ENCODE measurements at regions not wholly inside any gene's neighbourhood (a gene's known extent, or its start where the extent isn't known, plus 50 kb on each side); places are given as distances from the start of the nearest gene placed in this dataset.

- no peak overlapping the region for H3K27ac ChIP-seq
- no peak for TF ChIP-seq CTCF (IDR thresholded peaks at IDR 0.05)
- DNase-seq: no peak
Observed at GRCh38 chr15:85929786-85930185, 135.1 kb upstream of the KLHL25 start.

GRCh38 chr15:85932391-85932790 lies 137.7 kb upstream of the KLHL25 start:
- no peak for TF ChIP-seq CTCF (IDR thresholded peaks at IDR 0.05)
- Histone ChIP-seq H3K27ac (no peak overlapping the region), H3K9me3 (no peaks in the 10 kb centered on the region), H3K27me3 (peaks cover 0 to 5% of the 10 kb centered on the region in 2 donors), H3K4me3 (no peak overlapping the region), H3K4me1 (no peaks in the 10 kb centered on the region), H3K36me3 (no peaks in the 10 kb centered on the region)
- intact Hi-C loops (cut with DNase I; ENCODE audit: low total_unique reads): no loop called here
- no peak for DNase-seq

More at GRCh38 chr15:85929786-85930185, 135.1 kb upstream of the KLHL25 start:
- intact Hi-C loops (cut with DNase I; ENCODE audit: low total_unique reads): no loop called here
- no peaks in the 10 kb centered on the region for H3K9me3 ChIP-seq
- H3K4me3 ChIP-seq: no peak overlapping the region
- H3K4me1 ChIP-seq: no peaks in the 10 kb centered on the region
- H3K27me3 ChIP-seq: peaks cover 0 to 5% of the 10 kb centered on the region in 2 donors
- no peaks in the 10 kb centered on the region for H3K36me3 ChIP-seq

DNA sequence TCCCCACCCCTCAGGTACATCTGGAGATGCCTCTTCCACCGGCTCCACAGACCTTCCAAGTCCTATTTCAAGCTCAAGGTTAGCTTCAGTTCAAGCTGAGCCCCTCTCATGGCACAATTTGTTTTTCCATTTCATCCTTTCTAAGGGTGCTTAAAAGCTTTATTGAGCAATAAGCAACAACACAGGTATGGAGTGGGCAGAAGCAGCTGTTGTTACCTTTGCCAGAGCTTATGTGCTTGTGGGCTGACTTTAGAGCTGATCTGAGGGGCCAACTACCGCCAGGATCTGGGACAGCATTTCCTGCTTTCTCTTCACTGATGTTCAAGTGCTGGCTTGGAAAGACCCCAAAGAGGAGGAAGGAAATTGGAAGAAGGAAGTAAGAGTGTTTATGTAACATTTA lies 140.0 kb upstream of the KLHL25 start:
- Histone ChIP-seq H3K4me3 (no peak overlapping the region), H3K36me3 (no peaks in the 10 kb centered on the region), H3K4me1 (no peaks in the 10 kb centered on the region), H3K9me3 (no peaks in the 10 kb centered on the region), H3K27ac (no peak overlapping the region), H3K27me3 (peaks cover 0 to 5% of the 10 kb centered on the region in 2 donors)
- intact Hi-C loops (cut with DNase I; ENCODE audit: low total_unique reads): no loop called here
- DNase-seq: no peak
- no peak for TF ChIP-seq CTCF (IDR thresholded peaks at IDR 0.05)

- Histone ChIP-seq H3K27me3 (peaks cover 0 to 5% of the 10 kb centered on the region in 2 donors), H3K27ac (no peak overlapping the region), H3K4me1 (no peaks in the 10 kb centered on the region), H3K9me3 (no peaks in the 10 kb centered on the region), H3K36me3 (no peaks in the 10 kb centered on the region), H3K4me3 (no peak overlapping the region)
- no peak for TF ChIP-seq CTCF (IDR thresholded peaks at IDR 0.05)
- intact Hi-C loops (cut with DNase I; ENCODE audit: low total_unique reads): no loop called here
- no peak for DNase-seq
Observed at GRCh38 chr15:85935182-85935581, 140.5 kb upstream of the KLHL25 start.

GRCh38 chr15:85937661-85938060 lies 142.0 kb upstream of the AGBL1 start:
- no peak overlapping the region for H3K27ac ChIP-seq
- H3K4me1 ChIP-seq: no peaks in the 10 kb centered on the region
- intact Hi-C loops (cut with DNase I; ENCODE audit: low total_unique reads): no loop called here
- H3K27me3 ChIP-seq: no peaks in the 10 kb centered on the region
- no peak for DNase-seq
- no peaks in the 10 kb centered on the region for H3K9me3 ChIP-seq
- no peaks in the 10 kb centered on the region for H3K36me3 ChIP-seq
- H3K4me3 ChIP-seq: no peak overlapping the region
- no peak for TF ChIP-seq CTCF (IDR thresholded peaks at IDR 0.05)

- Histone ChIP-seq H3K9me3 (no peaks in the 10 kb centered on the region), H3K27ac (no peak overlapping the region), H3K27me3 (no peaks in the 10 kb centered on the region), H3K36me3 (no peaks in the 10 kb centered on the region), H3K4me3 (no peak overlapping the region), H3K4me1 (no peaks in the 10 kb centered on the region)
- TF ChIP-seq CTCF (IDR thresholded peaks at IDR 0.05): no peak
- intact Hi-C loops (cut with DNase I; ENCODE audit: low total_unique reads): no loop called here
- no peak for DNase-seq
Observed at GRCh38 chr15:85941186-85941855, 138.3 kb upstream of the AGBL1 start.
